Upper lobe of left lung (tissue), 4 donors: ENCODE measurements at regions not wholly inside any gene's neighbourhood (a gene's known extent, or its start where the extent isn't known, plus 50 kb on each side); places are given as distances from the start of the nearest gene placed in this dataset.

Experiments used
- CTCF ChIP-seq, 6 experiments: fragments of 450-650 bp in 4 of 6; fragments of 200-600 bp in 2 of 6; sonication (generic) in 2 of 6; IDR thresholded peaks; one replicate each; pipeline ENCODE4 v1.5.1; 2016 to 2019; ENCODE audit warnings: antibody characterized with exemption in 6 of 6
- EP300 ChIP-seq, 4 donors: sonication (generic); formaldehyde crosslinking; IDR thresholded peaks; one replicate each; pipeline ENCODE4 v1.5.1; 2017; ENCODE audit warnings: antibody characterized with exemption in 4 of 4, control low read depth in 2 of 4
- POLR2A ChIP-seq, 4 donors: fragments of 450-650 bp; IDR thresholded peaks; one replicate each; pipeline ENCODE4 v1.5.1; 2016 to 2017; ENCODE audit warnings: antibody characterized with exemption in 4 of 4, mild to moderate bottlenecking in 2 of 4
- POLR2AphosphoS5 ChIP-seq, 2 donors: sonication (generic); formaldehyde crosslinking; IDR thresholded peaks; one replicate each; pipeline ENCODE4 v1.5.1; 2017; ENCODE audit warnings: antibody characterized with exemption in 2 of 2

GRCh38 chr15:56795502-56795901 is 62.2 kb upstream of the ZNF280D start:
- TF ChIP-seq CTCF (IDR thresholded peaks at IDR 0.05) (no peak), POLR2AphosphoS5 (IDR thresholded peaks at IDR 0.05) (no peak), POLR2A (IDR thresholded peaks at IDR 0.05) (no peak), EP300 (IDR thresholded peaks at IDR 0.05) (no peak)
